ENCODE measurements at regions not wholly inside any gene's neighbourhood (a gene's known extent, or its start where the extent isn't known, plus 50 kb on each side); places are given as distances from the start of the nearest gene placed in this dataset.

- intact Hi-C loops (cut with micrococcal nuclease) = no loop called here
- Mint-ChIP-seq H3K27me3 (ENCODE audit: insufficient read depth, unreplicated experiment) (no peaks in the 10 kb centered on the region), H3K9me3 (ENCODE audit: unreplicated experiment) (no peaks in the 10 kb centered on the region), H3K36me3 (ENCODE audit: insufficient read depth, unreplicated experiment) (no peaks in the 10 kb centered on the region), H3K27ac (ENCODE audit: low read depth, unreplicated experiment) (no peak overlapping the region), H3K4me1 (ENCODE audit: insufficient read depth, unreplicated experiment) (no peaks in the 10 kb centered on the region), H3K4me3 (ENCODE audit: unreplicated experiment) (no peak overlapping the region)
- no peak for TF ChIP-seq CTCF (IDR thresholded peaks at IDR 0.05; ENCODE audit: unreplicated experiment)
- POLR2A ChIA-PET = interaction anchor here (1.0 kb wide), 1 partner anchor 9 kb away, joined by 3 read pairs; no protein-coding TSS in a partner anchor
- no TSS peak for BruUV-seq (replicated peaks)
- no peak for DNase-seq (ENCODE audit: unreplicated experiment)
- CTCF ChIA-PET = interaction anchor here (1.1 to 1.8 kb wide), 2 partner anchors 9 to 18 kb away, joined by 3 to 12 read pairs; no protein-coding TSS in a partner anchor
Observed at GRCh38 chr4:86531440-86531839, 62.7 kb upstream of the PTPN13 start.

- no peak for DNase-seq (ENCODE audit: unreplicated experiment)
- no peak for TF ChIP-seq CTCF (IDR thresholded peaks at IDR 0.05; ENCODE audit: unreplicated experiment)
- Mint-ChIP-seq H3K4me3 (ENCODE audit: unreplicated experiment) (no peak overlapping the region), H3K9me3 (ENCODE audit: unreplicated experiment) (no peaks in the 10 kb centered on the region), H3K27me3 (ENCODE audit: insufficient read depth, unreplicated experiment) (no peaks in the 10 kb centered on the region), H3K27ac (ENCODE audit: low read depth, unreplicated experiment) (no peak overlapping the region), H3K4me1 (ENCODE audit: insufficient read depth, unreplicated experiment) (no peaks in the 10 kb centered on the region), H3K36me3 (ENCODE audit: insufficient read depth, unreplicated experiment) (no peaks in the 10 kb centered on the region)
- ChIA-PET CTCF (no interaction called here), POLR2A (no interaction called here)
- intact Hi-C loops (cut with micrococcal nuclease) = no loop called here
- BruUV-seq (replicated peaks) = no TSS peak
Observed at GRCh38 chr4:86532851-86533250, 61.3 kb upstream of the PTPN13 start.

- Mint-ChIP-seq H3K4me1 (ENCODE audit: insufficient read depth, unreplicated experiment) (peaks cover 6% of the 10 kb centered on the region), H3K27me3 (ENCODE audit: insufficient read depth, unreplicated experiment) (no peaks in the 10 kb centered on the region), H3K27ac (ENCODE audit: low read depth, unreplicated experiment) (no peak overlapping the region), H3K9me3 (ENCODE audit: unreplicated experiment) (no peaks in the 10 kb centered on the region), H3K36me3 (ENCODE audit: insufficient read depth, unreplicated experiment) (no peaks in the 10 kb centered on the region), H3K4me3 (ENCODE audit: unreplicated experiment) (no peak overlapping the region)
- intact Hi-C loops (cut with micrococcal nuclease) = no loop called here
- ChIA-PET CTCF (interaction anchor here (0.6 to 0.7 kb wide), 2 partner anchors 19 to 127 kb away, joined by 3 read pairs; no protein-coding TSS in a partner anchor), POLR2A (interaction anchor here (0.6 to 0.9 kb wide), 2 partner anchors 12 to 14 kb away, joined by 3 read pairs; no protein-coding TSS in a partner anchor)
- BruUV-seq (replicated peaks) = no TSS peak
- no peak for TF ChIP-seq CTCF (IDR thresholded peaks at IDR 0.05; ENCODE audit: unreplicated experiment)
- no peak for DNase-seq (ENCODE audit: unreplicated experiment)
Observed at GRCh38 chr4:86536151-86536550, 58.0 kb upstream of the PTPN13 start.

- Mint-ChIP-seq H3K9me3 (ENCODE audit: unreplicated experiment) (no peaks in the 10 kb centered on the region), H3K27me3 (ENCODE audit: insufficient read depth, unreplicated experiment) (no peaks in the 10 kb centered on the region), H3K27ac (ENCODE audit: low read depth, unreplicated experiment) (no peak overlapping the region), H3K4me1 (ENCODE audit: insufficient read depth, unreplicated experiment) (peaks cover 14% of the 10 kb centered on the region), H3K4me3 (ENCODE audit: unreplicated experiment) (no peak overlapping the region), H3K36me3 (ENCODE audit: insufficient read depth, unreplicated experiment) (no peaks in the 10 kb centered on the region)
- no peak for DNase-seq (ENCODE audit: unreplicated experiment)
- intact Hi-C loops (cut with micrococcal nuclease) = no loop called here
- no peak for TF ChIP-seq CTCF (IDR thresholded peaks at IDR 0.05; ENCODE audit: unreplicated experiment)
- ChIA-PET CTCF (interaction anchor here (0.9 kb wide), 1 partner anchor 17 kb away, joined by 3 read pairs; no protein-coding TSS in a partner anchor), POLR2A (interaction anchor here (1.1 to 1.7 kb wide), 3 partner anchors 8 to 40 kb away, joined by 3 to 4 read pairs (median 4); no protein-coding TSS in a partner anchor)
- BruUV-seq (replicated peaks) = no TSS peak
Observed at GRCh38 chr4:86542319-86543027, 51.6 kb upstream of the PTPN13 start.

Measured in MCF 10A (cell line).